Breast epithelium (tissue), 3 donors: ENCODE measurements at regions not wholly inside any gene's neighbourhood (a gene's known extent, or its start where the extent isn't known, plus 50 kb on each side); places are given as distances from the start of the nearest gene placed in this dataset.

Experiments used
- POLR2A ChIP-seq: fragments of 450-650 bp; IDR thresholded peaks from one replicate; pipeline ENCODE4 v1.6.1; 2016; ENCODE audit warnings: antibody characterized with exemption, mild to moderate bottlenecking, moderate library complexity
- POLR2AphosphoS5 ChIP-seq, 3 donors: sonication (generic); formaldehyde crosslinking; IDR thresholded peaks; one replicate each; pipeline ENCODE4 v1.6.1; 2017; ENCODE audit warnings: antibody characterized with exemption in 3 of 3
- TF ChIP-seq, protein P1 (sequence below), 3 donors: fragments of 450-650 bp; IDR thresholded peaks; one replicate each; pipeline ENCODE4 v1.5.1; 2016 to 2017; ENCODE audit warnings: antibody characterized with exemption in 3 of 3, mild to moderate bottlenecking in 3 of 3, moderate library complexity in 3 of 3

DNA sequence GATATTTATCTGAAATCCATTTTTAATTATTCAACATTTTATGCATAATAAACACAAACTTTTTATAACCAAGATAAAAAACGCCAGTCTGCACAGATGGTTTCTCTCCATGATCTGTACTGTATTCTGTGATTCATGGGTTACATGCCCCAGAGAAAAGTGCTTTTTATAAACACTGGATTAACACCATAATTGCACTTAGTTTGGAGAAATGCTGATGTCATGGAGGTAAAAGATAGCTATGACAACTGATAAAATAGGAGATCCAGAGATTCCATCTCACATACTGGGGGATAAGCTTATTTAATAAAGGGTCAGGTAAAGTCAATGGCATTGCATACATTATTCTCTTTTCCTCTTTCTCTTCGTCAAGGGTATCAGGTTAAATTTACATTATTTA is 1460.4 kb upstream of the ALCAM start:
- TF ChIP-seq POLR2A (no peak), POLR2AphosphoS5 (IDR thresholded peaks at IDR 0.05) (no peak)
- TF ChIP-seq, protein P1, sequence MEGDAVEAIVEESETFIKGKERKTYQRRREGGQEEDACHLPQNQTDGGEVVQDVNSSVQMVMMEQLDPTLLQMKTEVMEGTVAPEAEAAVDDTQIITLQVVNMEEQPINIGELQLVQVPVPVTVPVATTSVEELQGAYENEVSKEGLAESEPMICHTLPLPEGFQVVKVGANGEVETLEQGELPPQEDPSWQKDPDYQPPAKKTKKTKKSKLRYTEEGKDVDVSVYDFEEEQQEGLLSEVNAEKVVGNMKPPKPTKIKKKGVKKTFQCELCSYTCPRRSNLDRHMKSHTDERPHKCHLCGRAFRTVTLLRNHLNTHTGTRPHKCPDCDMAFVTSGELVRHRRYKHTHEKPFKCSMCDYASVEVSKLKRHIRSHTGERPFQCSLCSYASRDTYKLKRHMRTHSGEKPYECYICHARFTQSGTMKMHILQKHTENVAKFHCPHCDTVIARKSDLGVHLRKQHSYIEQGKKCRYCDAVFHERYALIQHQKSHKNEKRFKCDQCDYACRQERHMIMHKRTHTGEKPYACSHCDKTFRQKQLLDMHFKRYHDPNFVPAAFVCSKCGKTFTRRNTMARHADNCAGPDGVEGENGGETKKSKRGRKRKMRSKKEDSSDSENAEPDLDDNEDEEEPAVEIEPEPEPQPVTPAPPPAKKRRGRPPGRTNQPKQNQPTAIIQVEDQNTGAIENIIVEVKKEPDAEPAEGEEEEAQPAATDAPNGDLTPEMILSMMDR (IDR thresholded peaks at IDR 0.05) = no peak
